GM12892 (cell line): ENCODE measurements at regions not wholly inside any gene's neighbourhood (a gene's known extent, or its start where the extent isn't known, plus 50 kb on each side); places are given as distances from the start of the nearest gene placed in this dataset.

Source experiments
- POLR2A ChIP-seq: IDR thresholded peaks from 2 replicates; pipeline ENCODE4 v1.6.1; 2011; ENCODE audit warnings: low read depth, low read length, control low read depth
- POLR2AphosphoS5 ChIP-seq: IDR thresholded peaks from 2 replicates; pipeline ENCODE4 v1.6.1; 2011; ENCODE audit warnings: low read depth, low read length, control low read depth
- TAF1 ChIP-seq: IDR thresholded peaks from 2 replicates; pipeline ENCODE4 v1.6.1; 2011; ENCODE audit warnings: low read depth, mild to moderate bottlenecking, control low read depth, low read length, borderline replicate concordance

- TF ChIP-seq POLR2AphosphoS5 (no peak), TAF1 (no peak), POLR2A (no peak)
Observed at GRCh38 chr12:91766454-91766853, 379.2 kb downstream of the BTG1 start.
